Stimulated activated effector memory CD8-positive, alpha-beta T cell treated with anti-CD3 and anti-CD28 coated beads, Interleukin-12 subunit alpha, Interleukin-12 subunit beta, amount 100 ng/mL, for 72 hours (primary cell): ENCODE measurements at regions not wholly inside any gene's neighbourhood (a gene's known extent, or its start where the extent isn't known, plus 50 kb on each side); places are given as distances from the start of the nearest gene placed in this dataset.

Source experiments
- ATAC-seq: fragments of 150-1000 bp; cut with Tn5 transposase; 2 replicates; pipeline ENCODE4 v1.10.0; 2021
- DNase-seq, 2 donors: peaks; one replicate each; pipeline ENCODE4 v3.0.0; 2021 to 2022; ENCODE audit warnings: low spot score in 2 of 2
- H3K27ac Mint-ChIP-seq: one replicate; pipeline ENCODE4 v1.8.0; 2022; ENCODE audit warnings: mild to moderate bottlenecking, mixed read lengths
- H3K36me3 Mint-ChIP-seq: one replicate; pipeline ENCODE4 v1.8.0; 2022; ENCODE audit warnings: mild to moderate bottlenecking, mixed read lengths
- H3K4me1 Mint-ChIP-seq: one replicate; pipeline ENCODE4 v1.8.0; 2022; ENCODE audit warnings: mixed read lengths
- H3K4me3 Mint-ChIP-seq: one replicate; pipeline ENCODE4 v1.8.0; 2022; ENCODE audit warnings: mild to moderate bottlenecking, mixed read lengths
- H3K9me3 Mint-ChIP-seq: one replicate; pipeline ENCODE4 v1.8.0; 2022; ENCODE audit warnings: mixed read lengths

DNA sequence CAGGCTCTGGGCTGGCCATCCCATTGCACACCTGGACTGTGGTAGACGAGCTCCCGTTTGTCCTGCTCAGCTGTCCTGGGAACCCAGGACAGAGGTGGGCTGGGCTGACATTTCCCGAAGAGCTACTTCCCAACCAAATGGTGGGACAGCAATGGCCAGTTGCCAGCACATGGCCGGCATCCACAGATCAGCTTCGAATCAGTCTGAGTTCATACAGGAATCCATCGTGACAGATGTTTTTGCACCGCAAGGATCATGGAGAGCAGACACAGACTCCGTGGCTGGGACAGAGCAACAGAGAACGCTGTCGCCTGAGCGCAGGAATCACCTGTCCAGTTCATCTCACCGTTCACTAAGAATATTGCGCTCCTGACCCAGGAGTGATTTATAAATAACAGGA lies 198.5 kb downstream of the TTLL2 start:
- H3K4me1 Mint-ChIP-seq = peaks cover 6% of the 10 kb centered on the region
- H3K4me3 Mint-ChIP-seq = no peak overlapping the region
- H3K9me3 Mint-ChIP-seq = no peaks in the 10 kb centered on the region
- DNase-seq (no peak), ATAC-seq (no peak)
- no peak overlapping the region for H3K27ac Mint-ChIP-seq
- no peaks in the 10 kb centered on the region for H3K36me3 Mint-ChIP-seq

DNA sequence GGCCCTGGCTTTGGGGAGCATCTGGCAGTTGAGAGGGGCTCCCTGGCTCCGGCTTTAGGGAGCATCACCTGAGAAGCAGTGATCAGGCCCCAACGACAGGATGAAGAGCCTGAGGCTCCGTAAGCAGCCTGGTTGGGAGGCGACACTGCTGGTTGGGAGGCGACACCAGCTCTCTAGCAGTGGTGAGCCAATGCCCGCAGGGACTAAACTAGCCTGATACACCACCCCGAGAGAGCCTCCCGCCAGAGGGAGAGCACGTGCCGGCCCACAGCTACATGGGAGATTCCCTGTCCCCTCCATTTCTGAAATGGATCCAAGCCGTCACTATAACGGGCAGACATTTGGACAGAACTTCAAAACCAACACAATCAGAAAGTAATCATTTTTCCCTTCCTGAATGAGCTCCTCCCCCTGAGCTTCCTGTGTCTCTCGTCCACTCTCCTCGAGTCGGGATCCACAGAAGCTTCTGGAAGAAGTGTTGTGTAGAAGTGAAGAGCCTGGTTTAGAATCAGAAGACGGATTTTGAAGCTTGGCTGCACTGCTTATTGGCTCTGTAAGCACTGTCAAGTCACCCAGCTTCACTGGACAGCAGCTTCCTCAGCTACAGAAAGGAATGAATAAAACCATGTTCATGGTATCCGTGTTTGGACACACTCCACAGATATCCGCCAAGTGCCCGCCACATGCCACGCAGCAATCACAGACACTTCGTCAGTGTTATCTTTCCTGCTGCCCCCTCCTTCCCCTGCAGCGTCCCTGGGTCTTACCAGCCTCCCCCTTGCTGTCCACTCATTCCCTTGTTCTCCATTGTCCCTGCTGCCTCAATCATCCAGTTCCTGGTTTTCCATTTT lies 199.6 kb downstream of the TTLL2 start:
- peaks cover 10% of the 10 kb centered on the region for H3K4me1 Mint-ChIP-seq
- H3K9me3 Mint-ChIP-seq = no peaks in the 10 kb centered on the region
- no peak overlapping the region for H3K27ac Mint-ChIP-seq
- H3K4me3 Mint-ChIP-seq = no peak overlapping the region
- no peak for DNase-seq
- H3K36me3 Mint-ChIP-seq = no peaks in the 10 kb centered on the region
- ATAC-seq = no peak

DNA sequence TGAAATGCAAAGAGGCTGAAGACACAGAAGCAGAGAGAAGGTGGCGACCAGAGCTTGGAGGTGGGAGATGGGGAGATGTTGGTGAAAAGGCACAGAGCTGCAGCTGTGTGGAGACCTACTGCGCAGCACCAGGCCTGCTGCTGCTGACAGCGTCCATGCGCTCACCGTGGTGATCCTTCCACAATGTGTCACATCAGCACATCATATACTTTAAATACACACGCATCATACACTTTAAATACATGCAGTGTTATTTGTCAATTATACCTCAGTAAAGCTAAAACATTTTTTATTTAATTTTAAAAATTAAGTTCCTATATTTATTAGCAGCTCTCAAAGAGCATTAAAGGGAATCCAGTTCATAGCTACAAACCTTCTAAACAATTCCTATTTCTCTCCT lies 200.9 kb downstream of the TTLL2 start:
- H3K27ac Mint-ChIP-seq = no peak overlapping the region
- no peak for ATAC-seq
- peaks cover 10% of the 10 kb centered on the region for H3K4me1 Mint-ChIP-seq

DNA sequence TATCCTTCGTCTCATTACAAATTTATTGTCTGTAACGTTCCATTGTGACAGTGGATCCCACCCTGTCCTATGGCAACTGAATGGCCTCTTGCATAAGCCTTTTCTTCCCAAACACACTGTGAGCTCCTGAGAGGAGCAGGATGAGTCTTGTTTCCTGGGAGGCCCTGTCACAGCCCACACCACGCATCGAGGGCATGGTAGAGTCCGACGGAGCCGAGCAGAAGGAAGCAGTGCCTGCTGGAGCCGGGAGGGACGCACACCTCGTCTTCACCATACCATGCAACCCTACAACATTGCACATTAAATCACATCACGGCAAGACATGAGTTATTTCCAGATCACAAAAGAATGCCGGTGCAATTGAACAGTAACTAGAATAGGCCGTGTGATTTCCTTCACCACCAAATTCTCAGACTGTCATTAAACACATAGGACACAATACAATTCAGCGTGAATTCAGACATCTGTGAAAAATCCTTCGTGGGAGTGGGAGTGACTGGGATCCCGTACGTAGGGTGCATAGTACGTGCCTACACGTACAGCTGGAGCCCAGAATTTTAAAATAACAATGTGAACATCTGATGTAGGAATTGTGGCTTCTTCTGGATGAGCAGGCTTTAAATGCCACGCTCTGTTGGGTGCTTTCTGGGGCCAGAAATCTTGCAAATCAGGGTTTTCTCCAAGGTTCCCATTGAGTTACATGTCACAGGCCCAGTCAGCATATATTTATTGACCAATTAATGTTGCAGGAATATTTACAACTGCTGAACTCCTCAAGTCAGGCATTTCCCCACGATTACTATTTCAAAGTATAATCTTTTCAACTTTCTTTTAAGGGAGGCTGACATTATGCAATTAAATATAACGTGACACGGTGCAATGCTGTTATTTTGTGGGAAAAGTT lies 201.8 kb downstream of the TTLL2 start:
- ATAC-seq (no peak), DNase-seq (no peak)
- Mint-ChIP-seq H3K36me3 (no peaks in the 10 kb centered on the region), H3K4me3 (no peak overlapping the region), H3K9me3 (no peaks in the 10 kb centered on the region), H3K4me1 (peaks cover 10% of the 10 kb centered on the region), H3K27ac (no peak overlapping the region)

More for the DNA sequence above, 200.9 kb downstream of the TTLL2 start:
- no peak for DNase-seq
- H3K36me3 Mint-ChIP-seq = no peaks in the 10 kb centered on the region
- H3K4me3 Mint-ChIP-seq = no peak overlapping the region
- H3K9me3 Mint-ChIP-seq = no peaks in the 10 kb centered on the region

DNA sequence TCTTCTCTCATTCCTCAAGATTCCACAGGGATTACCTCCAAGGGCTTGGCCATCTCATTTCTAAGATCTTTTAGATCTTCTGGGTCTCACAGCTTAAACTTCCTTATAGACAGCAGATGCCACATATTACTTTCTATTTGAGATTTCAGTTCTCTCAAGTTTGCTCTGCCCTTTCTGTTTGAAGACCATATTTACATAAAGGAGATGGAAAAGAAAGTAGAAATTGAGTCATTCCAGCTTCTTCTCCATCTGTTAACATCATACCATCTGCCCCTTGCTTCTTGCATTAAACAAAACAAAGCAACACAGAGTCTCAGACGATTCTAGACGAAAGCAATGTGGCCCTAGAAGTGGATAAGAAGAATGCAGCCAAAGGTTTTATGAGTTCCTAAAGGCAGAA lies 203.4 kb downstream of the TTLL2 start:
- Mint-ChIP-seq H3K4me1 (peaks cover 10% of the 10 kb centered on the region), H3K4me3 (no peak overlapping the region), H3K9me3 (no peaks in the 10 kb centered on the region), H3K36me3 (no peaks in the 10 kb centered on the region), H3K27ac (no peak overlapping the region)
- ATAC-seq (no peak), DNase-seq (no peak)

DNA sequence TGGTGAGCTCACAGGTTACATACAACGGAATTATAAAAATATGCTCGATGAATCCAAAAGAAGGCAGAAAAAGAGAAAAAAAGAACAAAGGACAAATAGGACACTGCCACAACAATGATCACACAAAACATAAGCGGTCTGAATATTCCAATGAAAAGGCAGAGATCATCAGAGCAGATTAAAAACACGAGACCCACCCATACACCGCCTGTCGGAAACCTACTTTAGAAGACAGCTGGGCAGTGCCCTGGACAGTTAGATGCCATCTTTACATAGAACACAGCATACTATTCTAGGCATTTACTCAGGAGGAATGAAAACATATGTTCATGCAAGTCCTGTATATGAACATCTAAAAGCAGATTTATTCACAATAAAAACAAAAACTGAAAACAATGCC lies 204.1 kb downstream of the TTLL2 start:
- peaks cover 10% of the 10 kb centered on the region for H3K4me1 Mint-ChIP-seq
- no peaks in the 10 kb centered on the region for H3K9me3 Mint-ChIP-seq
- H3K36me3 Mint-ChIP-seq = no peaks in the 10 kb centered on the region
- DNase-seq = no peak
- ATAC-seq = no peak
- no peak overlapping the region for H3K4me3 Mint-ChIP-seq
- no peak overlapping the region for H3K27ac Mint-ChIP-seq

DNA sequence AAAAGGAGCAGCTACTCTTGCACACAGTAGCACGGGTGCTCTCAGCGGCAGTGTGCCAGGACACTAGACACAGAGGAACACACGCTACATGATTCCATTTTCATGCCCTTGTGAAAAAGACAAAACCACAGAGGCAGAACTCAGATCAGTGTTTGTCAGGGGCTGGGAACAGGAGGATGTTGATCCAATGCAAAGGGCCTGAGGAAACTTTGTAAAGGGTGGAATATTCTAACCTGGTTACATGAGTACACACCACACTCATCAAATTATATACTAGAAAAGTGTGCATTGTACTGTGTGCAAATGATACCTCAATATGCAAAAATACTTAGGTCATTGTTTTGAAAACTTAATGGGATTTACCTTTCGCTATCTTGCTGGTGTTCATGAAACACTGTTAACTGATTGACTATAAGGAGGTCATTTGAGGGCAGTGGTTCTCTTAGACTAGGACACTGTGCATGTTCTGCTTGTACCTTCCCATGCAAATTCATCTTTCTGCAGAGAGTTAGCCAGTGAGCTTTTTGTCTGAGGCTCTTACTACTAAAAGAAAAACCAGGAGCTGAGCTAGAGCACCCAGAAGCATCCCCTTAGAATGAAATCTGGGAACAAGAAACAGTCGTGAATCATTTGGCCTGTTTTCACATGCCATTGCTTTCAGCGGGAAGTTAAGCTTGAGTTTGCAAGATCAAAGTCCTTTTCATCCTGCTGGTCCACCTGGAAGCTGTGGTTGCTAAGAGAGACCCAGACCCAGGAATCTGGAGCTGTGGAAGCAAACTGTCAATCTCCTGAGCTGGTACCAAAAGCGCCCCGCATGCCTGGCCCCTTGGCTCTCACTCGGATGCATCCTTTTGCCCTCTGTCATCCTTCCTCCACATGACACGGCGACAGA lies 204.8 kb downstream of the TTLL2 start:
- ATAC-seq = no peak
- H3K27ac Mint-ChIP-seq = no peak overlapping the region
- H3K4me1 Mint-ChIP-seq = peaks cover 10% of the 10 kb centered on the region
- H3K36me3 Mint-ChIP-seq = no peaks in the 10 kb centered on the region
- no peak overlapping the region for H3K4me3 Mint-ChIP-seq
- no peak for DNase-seq
- no peaks in the 10 kb centered on the region for H3K9me3 Mint-ChIP-seq

DNA sequence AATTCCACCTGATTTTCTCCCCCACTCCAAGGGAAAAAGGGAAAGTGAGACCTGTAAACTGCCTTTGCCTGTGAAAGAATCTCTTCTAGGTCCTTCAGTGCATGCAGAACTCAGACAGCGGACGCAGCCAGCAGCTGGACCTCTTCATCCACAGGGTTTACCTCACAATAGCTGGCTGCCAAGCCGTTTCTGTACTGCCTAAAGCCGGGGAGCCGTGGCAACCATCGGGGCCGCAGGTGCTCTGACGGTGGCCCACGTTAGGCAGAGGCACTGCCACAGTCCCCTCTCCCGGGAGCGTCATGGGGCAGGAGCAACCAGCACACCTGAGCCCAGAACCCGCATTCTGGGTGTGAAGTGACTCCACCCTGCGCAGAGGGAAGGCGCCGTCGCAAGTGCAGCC lies 206.1 kb downstream of the TTLL2 start:
- ATAC-seq (no peak), DNase-seq (no peak)
- H3K27ac Mint-ChIP-seq = no peak overlapping the region
- peaks cover 10% of the 10 kb centered on the region for H3K4me1 Mint-ChIP-seq
- H3K9me3 Mint-ChIP-seq = no peaks in the 10 kb centered on the region
- H3K36me3 Mint-ChIP-seq = no peaks in the 10 kb centered on the region
- H3K4me3 Mint-ChIP-seq = no peak overlapping the region

DNA sequence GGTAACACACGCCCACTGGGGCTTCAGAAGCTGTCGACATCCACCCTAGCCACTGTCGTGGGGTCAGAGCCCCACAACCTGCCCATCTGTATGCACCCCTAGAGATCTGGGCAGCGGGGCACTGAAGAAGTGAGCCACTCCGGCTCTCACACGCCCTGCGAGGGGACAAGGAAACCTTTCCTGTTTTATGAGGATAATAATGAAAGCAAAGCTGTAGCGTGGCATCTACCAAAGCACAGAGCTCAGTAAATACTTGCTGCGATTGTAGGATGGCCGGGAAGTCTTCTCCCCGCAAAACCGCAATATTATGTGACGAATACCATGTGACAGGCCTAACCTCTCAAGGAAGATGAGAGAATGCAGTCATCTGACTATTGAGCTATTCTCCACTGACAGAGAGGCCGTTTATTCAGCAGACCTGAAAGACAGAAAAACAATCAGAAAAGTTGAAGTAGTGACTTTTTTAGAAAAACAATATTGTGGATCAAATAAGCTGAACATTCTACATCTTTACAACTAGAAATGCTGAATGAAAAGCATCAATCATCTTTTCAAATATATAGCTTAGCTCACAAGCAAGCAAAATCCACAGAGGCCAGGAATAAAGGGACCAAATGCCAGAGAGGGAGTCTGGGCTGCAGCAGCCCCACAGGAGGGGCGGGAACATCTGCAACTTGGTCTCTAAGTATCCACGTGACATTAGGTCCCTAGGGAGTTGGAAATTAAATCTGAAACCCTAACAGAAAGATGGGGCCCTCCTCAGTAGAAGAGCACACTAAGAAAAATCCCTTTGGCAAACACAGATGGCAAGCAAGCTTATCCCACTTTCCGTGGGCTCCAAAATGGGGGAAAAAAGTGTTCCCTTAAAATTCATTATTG lies 207.8 kb downstream of the TTLL2 start:
- no peaks in the 10 kb centered on the region for H3K9me3 Mint-ChIP-seq
- peaks cover 10% of the 10 kb centered on the region for H3K4me1 Mint-ChIP-seq

DNA sequence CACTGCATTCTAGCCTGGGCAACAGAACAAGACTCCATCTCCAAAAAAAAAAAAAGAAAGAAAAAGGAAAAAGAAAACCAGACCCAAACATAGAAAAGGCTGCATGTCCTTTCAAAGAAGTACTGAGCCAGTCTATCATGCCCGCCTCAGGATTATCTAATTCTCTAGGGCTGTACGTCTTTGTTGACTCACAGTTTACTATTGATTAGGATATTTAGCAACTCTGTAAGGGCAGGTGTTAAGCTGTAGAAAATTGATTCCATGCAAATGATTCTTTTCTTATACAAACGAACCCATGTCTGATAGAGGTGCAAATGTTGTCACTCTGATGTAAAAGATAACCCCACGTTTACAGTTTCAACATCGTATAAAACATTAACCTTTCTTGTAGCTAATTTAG lies 209.0 kb downstream of the TTLL2 start:
- DNase-seq (no peak), ATAC-seq (no peak)
- Mint-ChIP-seq H3K4me3 (no peak overlapping the region), H3K4me1 (no peaks in the 10 kb centered on the region), H3K27ac (no peak overlapping the region), H3K36me3 (no peaks in the 10 kb centered on the region), H3K9me3 (no peaks in the 10 kb centered on the region)

More for the DNA sequence above, 207.8 kb downstream of the TTLL2 start:
- no peak for ATAC-seq
- DNase-seq = no peak
- Mint-ChIP-seq H3K36me3 (no peaks in the 10 kb centered on the region), H3K27ac (no peak overlapping the region), H3K4me3 (no peak overlapping the region)

DNA sequence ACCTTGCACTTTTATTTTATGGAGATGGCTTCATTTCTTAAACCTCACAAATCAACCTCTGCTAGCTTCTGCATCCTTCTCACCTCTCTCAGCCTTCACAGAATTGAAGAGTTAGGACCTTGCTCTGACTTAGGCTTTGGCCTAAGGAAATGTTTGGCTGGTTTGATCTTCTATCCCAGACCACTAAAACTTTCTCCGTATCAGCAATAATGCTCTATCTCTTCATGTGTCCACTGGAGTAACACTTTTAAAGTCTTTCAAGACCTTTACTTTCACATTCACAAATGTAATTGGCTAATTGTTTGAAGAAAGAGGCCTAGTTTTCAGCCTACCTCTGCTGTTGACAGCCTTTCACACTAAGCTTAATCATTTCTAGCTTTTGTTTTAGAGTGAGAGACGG lies 212.9 kb downstream of the TTLL2 start:
- Mint-ChIP-seq H3K4me1 (no peaks in the 10 kb centered on the region), H3K36me3 (no peaks in the 10 kb centered on the region), H3K4me3 (no peak overlapping the region), H3K9me3 (no peaks in the 10 kb centered on the region), H3K27ac (no peak overlapping the region)
- no peak for DNase-seq
- ATAC-seq = no peak

DNA sequence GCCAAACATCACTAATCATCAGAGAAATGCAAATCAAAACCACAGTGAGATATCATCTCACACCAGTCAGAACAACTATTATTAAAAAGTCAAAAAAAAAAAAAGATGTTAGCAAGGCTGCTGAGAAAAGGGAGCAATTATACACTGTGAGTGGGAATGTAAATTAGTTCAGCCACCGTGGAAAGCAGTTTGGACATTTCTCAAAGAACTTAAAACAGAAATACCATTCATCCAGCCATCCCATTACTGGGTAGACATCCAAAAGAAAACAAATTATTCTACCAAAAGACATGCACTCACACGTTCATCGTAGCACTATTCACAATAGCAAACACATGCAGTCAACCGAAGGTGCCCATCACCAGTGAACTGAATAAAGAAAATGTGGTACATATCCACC lies 213.9 kb downstream of the TTLL2 start:
- H3K27ac Mint-ChIP-seq = no peak overlapping the region
- DNase-seq (no peak), ATAC-seq (no peak)
- H3K4me1 Mint-ChIP-seq = no peaks in the 10 kb centered on the region
- H3K36me3 Mint-ChIP-seq = no peaks in the 10 kb centered on the region
- no peak overlapping the region for H3K4me3 Mint-ChIP-seq
- H3K9me3 Mint-ChIP-seq = no peaks in the 10 kb centered on the region

DNA sequence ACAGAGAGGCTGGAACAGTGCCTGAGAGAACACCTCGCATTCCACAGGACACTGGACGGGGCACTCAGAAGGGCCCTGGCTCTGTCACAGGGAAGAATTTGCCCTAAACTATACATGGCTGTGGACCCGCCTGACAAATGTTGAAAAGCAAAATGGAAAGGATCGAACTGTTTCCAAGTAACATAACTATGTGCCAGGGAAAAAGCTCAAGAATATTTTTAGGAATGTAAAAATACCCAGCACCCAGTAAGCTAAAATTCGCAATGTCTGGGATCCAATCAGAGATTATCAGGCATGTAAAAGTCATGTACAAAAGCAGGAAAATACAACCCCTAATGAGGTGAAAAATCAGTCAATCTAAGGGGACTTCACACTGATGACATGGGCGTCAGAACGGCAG lies 215.9 kb downstream of the TTLL2 start:
- Mint-ChIP-seq H3K4me1 (no peaks in the 10 kb centered on the region), H3K36me3 (no peaks in the 10 kb centered on the region), H3K9me3 (no peaks in the 10 kb centered on the region), H3K4me3 (no peak overlapping the region), H3K27ac (no peak overlapping the region)
- DNase-seq = no peak
- ATAC-seq = no peak

DNA sequence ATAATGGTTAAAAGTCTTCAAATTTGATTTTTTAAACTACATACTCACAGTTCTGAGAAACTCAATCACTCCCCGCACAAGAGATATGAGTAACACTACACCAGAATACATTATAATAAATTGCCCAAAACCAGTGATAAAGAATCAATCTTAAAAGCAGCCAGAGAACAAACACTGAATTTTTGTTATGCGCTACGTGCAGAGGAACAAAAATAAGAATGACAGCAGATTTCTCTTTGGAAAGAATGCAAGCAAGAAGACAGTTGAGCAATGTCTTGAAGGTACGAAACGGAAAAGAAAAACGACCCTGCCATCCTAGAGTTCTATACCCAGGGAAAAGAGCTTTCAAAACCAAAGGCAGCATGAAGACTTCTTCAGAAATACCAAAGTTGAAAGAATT lies 216.7 kb downstream of the TTLL2 start:
- ATAC-seq = no peak
- H3K4me3 Mint-ChIP-seq = no peak overlapping the region
- no peak overlapping the region for H3K27ac Mint-ChIP-seq
- no peaks in the 10 kb centered on the region for H3K9me3 Mint-ChIP-seq
- DNase-seq = no peak
- no peaks in the 10 kb centered on the region for H3K36me3 Mint-ChIP-seq
- H3K4me1 Mint-ChIP-seq = no peaks in the 10 kb centered on the region
